Effector CD8-positive, alpha-beta T cell (primary cell): ENCODE measurements at regions not wholly inside any gene's neighbourhood (a gene's known extent, or its start where the extent isn't known, plus 50 kb on each side); places are given as distances from the start of the nearest gene placed in this dataset.

Experiments
- DNase-seq: peaks from one replicate; lab custom pipeline; 2025; lab: John Stamatoyannopoulos, UW

- DNase-seq, result no peak
Measured at GRCh38 chr12:127214186-127214585, 1052.8 kb upstream of the TMEM132C start.

GRCh38 chr12:127223011-127223410, 1044.0 kb upstream of the TMEM132C start:
- DNase-seq, result no peak

- no peak for DNase-seq
Measured at GRCh38 chr12:127223731-127224130, 1043.2 kb upstream of the TMEM132C start.

- DNase-seq, result no peak
Measured at GRCh38 chr12:127230843-127231260, 1036.1 kb upstream of the TMEM132C start.

GRCh38 chr12:127231371-127231770, 1035.6 kb upstream of the TMEM132C start:
- no peak for DNase-seq

- DNase-seq, result no peak
Measured at GRCh38 chr12:127233016-127233415, 1034.0 kb upstream of the TMEM132C start.

GRCh38 chr12:127235761-127236160, 1031.2 kb upstream of the TMEM132C start:
- DNase-seq, result no peak

GRCh38 chr12:127236491-127236890, 1030.5 kb upstream of the TMEM132C start:
- no peak for DNase-seq

- DNase-seq, result no peak
Measured at GRCh38 chr12:127237151-127237550, 1029.8 kb upstream of the TMEM132C start.

- no peak for DNase-seq
Measured at GRCh38 chr12:127238107-127238506, 1028.9 kb upstream of the TMEM132C start.

- DNase-seq, result no peak
Measured at GRCh38 chr12:127239781-127240180, 1027.2 kb upstream of the TMEM132C start.

- DNase-seq, result no peak
Measured at GRCh38 chr12:127240249-127240929, 1026.6 kb upstream of the TMEM132C start.

GRCh38 chr12:127241072-127241817, 1025.7 kb upstream of the TMEM132C start:
- DNase-seq, result no peak

GRCh38 chr12:127245009-127245408, 1022.0 kb upstream of the TMEM132C start:
- DNase-seq, result no peak

- DNase-seq, result no peak
Measured at GRCh38 chr12:127245437-127245836, 1021.5 kb upstream of the TMEM132C start.

- DNase-seq, result no peak
Measured at GRCh38 chr12:127247937-127248336, 1019.0 kb upstream of the TMEM132C start.

GRCh38 chr12:127249428-127249827, 1017.5 kb upstream of the TMEM132C start:
- no peak for DNase-seq

- DNase-seq, result no peak
Measured at GRCh38 chr12:127253797-127254327, 1013.1 kb upstream of the TMEM132C start.

GRCh38 chr12:127254420-127254955, 1012.5 kb upstream of the TMEM132C start:
- DNase-seq, result no peak

- no peak for DNase-seq
Measured at GRCh38 chr12:127257366-127257935, 1009.5 kb upstream of the TMEM132C start.

GRCh38 chr12:127260531-127260930, 1006.4 kb upstream of the TMEM132C start:
- DNase-seq, result no peak

GRCh38 chr12:127260999-127261398, 1006.0 kb upstream of the TMEM132C start:
- no peak for DNase-seq

GRCh38 chr12:127262615-127263014, 1004.4 kb upstream of the TMEM132C start:
- DNase-seq, result no peak
